Progenitor cell of endocrine pancreas (in vitro differentiated cells): ENCODE measurements at regions not wholly inside any gene's neighbourhood (a gene's known extent, or its start where the extent isn't known, plus 50 kb on each side); places are given as distances from the start of the nearest gene placed in this dataset.

Source experiments
- DNase-seq: peaks from one replicate; pipeline ENCODE4 v3.0.0; 2021; ENCODE audit warnings: low spot score; ENCODE audit not compliant: unreplicated experiment
- H3K27ac Mint-ChIP-seq: 2 replicates; pipeline ENCODE4 v1.8.0; 2021; ENCODE audit warnings: mild to moderate bottlenecking, moderate library complexity, mixed read lengths
- H3K27me3 Mint-ChIP-seq: 2 replicates; pipeline ENCODE4 v1.8.0; 2021; ENCODE audit warnings: mixed read lengths
- H3K36me3 Mint-ChIP-seq: 2 replicates; pipeline ENCODE4 v1.8.0; 2022; ENCODE audit warnings: mixed read lengths; ENCODE audit not compliant: insufficient read depth
- H3K4me1 Mint-ChIP-seq: 2 replicates; pipeline ENCODE4 v1.8.0; 2021; ENCODE audit warnings: low read depth, mixed read lengths
- H3K4me3 Mint-ChIP-seq: 2 replicates; pipeline ENCODE4 v1.8.0; 2021; ENCODE audit warnings: low read depth, mild to moderate bottlenecking, moderate library complexity, mixed read lengths
- H3K9me3 Mint-ChIP-seq: 2 replicates; pipeline ENCODE4 v1.8.0; 2021; ENCODE audit warnings: low read depth, mixed read lengths
- TF ChIP-seq, protein P1 (sequence below): fragments of 200-600 bp; sonication (generic); IDR thresholded peaks from one replicate; pipeline ENCODE4 v1.5.0; 2021; ENCODE audit warnings: antibody characterized with exemption, mild to moderate bottlenecking; ENCODE audit not compliant: unreplicated experiment

DNA sequence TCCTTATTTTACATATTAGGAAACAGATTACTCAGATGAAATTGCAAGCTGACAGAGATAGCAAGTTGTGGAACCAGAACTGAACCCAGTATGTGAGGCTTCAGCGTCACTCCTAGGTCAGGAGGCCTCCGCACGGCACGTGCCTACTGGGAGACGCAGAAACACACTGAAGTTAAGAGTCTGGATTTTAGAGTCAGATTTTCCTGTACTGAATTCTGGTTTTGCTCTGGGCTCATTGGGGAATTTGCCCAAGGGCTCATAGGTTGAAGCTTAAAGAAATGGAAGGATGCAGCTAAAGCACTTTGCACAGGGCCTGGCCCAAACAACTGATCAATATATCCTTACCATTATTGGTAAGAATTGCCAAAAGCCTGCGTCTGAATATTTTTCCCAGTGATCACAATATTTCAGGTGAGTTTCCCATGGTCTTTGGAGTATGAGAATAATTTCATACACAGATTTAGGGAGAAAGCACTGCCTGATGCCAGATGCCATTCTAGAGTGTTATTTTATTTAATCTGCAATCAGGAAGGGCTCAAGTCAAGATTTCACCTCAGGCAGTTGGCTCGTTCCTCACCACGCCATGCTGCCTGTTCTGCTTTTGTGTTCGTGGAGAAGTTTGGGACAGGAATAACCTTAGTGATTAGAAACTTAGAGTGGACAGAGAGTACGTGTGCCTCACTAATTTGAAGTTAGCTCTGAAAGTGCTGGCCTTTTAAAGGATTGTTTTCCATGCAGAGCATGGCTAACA, 331.9 kb downstream of the MYCN start:
- TF ChIP-seq, protein P1, sequence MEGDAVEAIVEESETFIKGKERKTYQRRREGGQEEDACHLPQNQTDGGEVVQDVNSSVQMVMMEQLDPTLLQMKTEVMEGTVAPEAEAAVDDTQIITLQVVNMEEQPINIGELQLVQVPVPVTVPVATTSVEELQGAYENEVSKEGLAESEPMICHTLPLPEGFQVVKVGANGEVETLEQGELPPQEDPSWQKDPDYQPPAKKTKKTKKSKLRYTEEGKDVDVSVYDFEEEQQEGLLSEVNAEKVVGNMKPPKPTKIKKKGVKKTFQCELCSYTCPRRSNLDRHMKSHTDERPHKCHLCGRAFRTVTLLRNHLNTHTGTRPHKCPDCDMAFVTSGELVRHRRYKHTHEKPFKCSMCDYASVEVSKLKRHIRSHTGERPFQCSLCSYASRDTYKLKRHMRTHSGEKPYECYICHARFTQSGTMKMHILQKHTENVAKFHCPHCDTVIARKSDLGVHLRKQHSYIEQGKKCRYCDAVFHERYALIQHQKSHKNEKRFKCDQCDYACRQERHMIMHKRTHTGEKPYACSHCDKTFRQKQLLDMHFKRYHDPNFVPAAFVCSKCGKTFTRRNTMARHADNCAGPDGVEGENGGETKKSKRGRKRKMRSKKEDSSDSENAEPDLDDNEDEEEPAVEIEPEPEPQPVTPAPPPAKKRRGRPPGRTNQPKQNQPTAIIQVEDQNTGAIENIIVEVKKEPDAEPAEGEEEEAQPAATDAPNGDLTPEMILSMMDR, result no peak
- Mint-ChIP-seq H3K4me1 (no peaks in the 10 kb centered on the region), H3K27me3 (peaks cover 9% of the 10 kb centered on the region), H3K4me3 (no peak overlapping the region), H3K36me3 (no peaks in the 10 kb centered on the region), H3K27ac (no peak overlapping the region), H3K9me3 (no peaks in the 10 kb centered on the region)
- no peak for DNase-seq

DNA sequence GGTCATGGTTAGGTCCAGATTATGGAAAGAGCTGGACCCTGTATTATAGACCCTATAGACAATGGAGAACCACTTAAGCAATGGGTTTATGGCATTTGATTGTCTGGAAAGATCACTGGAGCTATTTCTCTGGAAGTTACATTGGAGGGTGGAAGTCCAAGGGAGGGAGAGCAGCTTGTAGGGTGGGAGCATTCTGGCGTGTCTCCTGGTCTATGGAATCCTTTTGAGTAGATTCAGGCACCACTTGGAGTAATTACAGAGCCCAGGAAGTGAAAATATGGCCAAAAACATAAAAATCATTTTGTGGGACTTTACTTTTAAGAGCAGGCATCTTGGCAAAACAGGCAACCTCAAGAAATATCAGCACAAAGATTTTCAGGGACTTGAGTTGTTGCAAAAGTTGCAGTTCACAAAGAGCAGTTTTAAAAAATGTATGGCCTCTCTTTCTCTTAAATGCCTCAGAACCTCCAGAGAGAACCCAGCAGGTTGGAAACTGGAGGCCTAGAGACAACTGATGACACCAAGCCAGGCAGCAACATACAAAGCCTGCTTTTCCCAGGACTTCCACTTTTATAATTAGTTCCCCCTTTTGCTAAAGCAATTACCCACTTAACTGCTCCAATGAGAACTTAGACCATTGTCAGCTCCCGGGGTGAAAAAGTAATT, 331.0 kb downstream of the MYCN start:
- Mint-ChIP-seq H3K27me3 (peaks cover 9% of the 10 kb centered on the region), H3K36me3 (no peaks in the 10 kb centered on the region), H3K4me3 (no peak overlapping the region), H3K4me1 (no peaks in the 10 kb centered on the region), H3K27ac (no peak overlapping the region), H3K9me3 (no peaks in the 10 kb centered on the region)
- DNase-seq, result no peak
- TF ChIP-seq, protein P1, result no peak

DNA sequence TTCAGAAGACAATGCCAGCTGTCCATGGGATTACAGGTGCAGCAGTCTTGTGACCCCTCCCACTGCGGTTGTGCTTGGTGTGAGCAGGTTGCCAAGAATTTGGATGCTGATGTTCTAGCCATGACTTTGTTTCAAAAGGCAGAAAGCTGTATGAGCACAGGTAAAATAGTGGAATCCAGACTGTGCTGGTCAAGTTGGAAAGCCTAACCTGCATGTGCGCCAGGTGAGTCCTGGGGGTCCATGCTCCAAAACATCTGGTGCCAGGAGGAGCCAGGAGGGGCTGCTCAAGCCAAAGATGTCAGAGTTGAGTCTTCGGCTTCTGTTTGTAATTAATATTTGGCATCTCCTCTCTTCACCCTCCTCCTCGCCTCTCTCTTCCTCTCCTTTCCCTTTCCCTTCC, 330.1 kb downstream of the MYCN start:
- Mint-ChIP-seq H3K4me1 (no peaks in the 10 kb centered on the region), H3K27me3 (peaks cover 9% of the 10 kb centered on the region), H3K9me3 (no peaks in the 10 kb centered on the region), H3K36me3 (no peaks in the 10 kb centered on the region), H3K27ac (no peak overlapping the region), H3K4me3 (no peak overlapping the region)
- TF ChIP-seq, protein P1, result no peak
- no peak for DNase-seq

DNA sequence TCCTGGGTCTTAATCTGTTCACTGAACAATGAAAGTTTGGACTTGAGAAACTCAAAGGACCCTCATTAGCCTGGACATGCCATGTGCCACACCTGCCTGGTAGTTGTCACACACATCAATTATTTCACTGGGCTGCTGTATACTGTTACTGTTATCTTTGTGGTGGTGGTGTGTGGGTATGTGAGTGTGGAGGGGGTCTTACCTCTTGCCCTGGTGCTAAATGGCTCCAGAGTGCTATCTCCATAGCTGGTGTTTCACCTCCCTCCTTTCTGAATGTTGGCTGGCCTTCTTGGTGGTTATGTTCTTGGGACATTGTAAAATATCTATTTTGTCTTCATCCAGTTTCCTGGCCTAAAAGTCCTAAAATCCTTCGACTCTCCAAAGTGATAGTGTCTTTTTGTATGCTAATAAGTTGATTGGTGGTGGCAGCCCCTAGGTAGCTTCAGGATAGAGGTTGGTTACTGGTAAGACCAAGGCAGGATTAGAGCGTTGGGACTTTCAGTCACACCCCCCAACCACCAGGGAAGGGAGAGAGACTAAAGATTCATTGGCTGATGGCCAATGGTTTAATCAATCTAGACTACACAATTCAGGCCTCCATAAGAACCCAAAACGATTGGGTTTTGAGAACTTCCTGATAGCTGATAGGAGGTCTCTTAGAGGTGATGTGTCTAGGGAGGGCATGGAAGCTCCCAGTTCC, 328.1 kb downstream of the MYCN start:
- TF ChIP-seq, protein P1, result no peak
- Mint-ChIP-seq H3K4me3 (no peak overlapping the region), H3K36me3 (no peaks in the 10 kb centered on the region), H3K4me1 (no peaks in the 10 kb centered on the region), H3K27me3 (peaks cover 9% of the 10 kb centered on the region), H3K9me3 (no peaks in the 10 kb centered on the region), H3K27ac (no peak overlapping the region)
- no peak for DNase-seq

DNA sequence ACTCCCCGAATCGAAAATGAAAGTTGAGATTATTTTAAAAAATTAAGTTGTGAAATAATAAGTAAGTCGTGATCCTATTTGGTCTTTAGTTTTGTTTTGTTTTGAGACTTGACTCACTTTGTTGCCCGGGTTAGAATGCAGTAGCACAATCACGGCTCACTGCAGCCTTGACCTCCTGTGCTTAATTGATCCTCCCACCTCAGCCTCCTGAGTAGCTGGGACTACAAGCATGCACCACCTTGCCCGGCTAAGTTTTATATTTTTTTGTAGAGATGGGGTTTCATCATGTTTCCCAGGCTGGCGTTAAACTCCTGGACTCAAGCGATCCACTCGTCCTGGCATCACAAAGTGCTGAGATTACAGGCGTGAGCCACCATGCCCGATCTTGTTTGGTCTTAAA, 326.2 kb downstream of the MYCN start:
- Mint-ChIP-seq H3K4me1 (peaks cover 2% of the 10 kb centered on the region), H3K36me3 (no peaks in the 10 kb centered on the region), H3K4me3 (no peak overlapping the region), H3K27me3 (peaks cover 8% of the 10 kb centered on the region), H3K9me3 (no peaks in the 10 kb centered on the region), H3K27ac (no peak overlapping the region)
- TF ChIP-seq, protein P1, result no peak
- no peak for DNase-seq
